Astrocyte (in vitro differentiated cells and primary cell): ENCODE measurements at regions not wholly inside any gene's neighbourhood (a gene's known extent, or its start where the extent isn't known, plus 50 kb on each side); places are given as distances from the start of the nearest gene placed in this dataset.

Experiments
- EZH2 ChIP-seq: IDR thresholded peaks from 2 replicates; pipeline ENCODE4 v1.6.1; 2012; ENCODE audit warnings: mild to moderate bottlenecking, low read length, inconsistent platforms; ENCODE audit not compliant: insufficient read depth
- TF ChIP-seq, protein P1 (sequence below): IDR thresholded peaks from 2 replicates; pipeline ENCODE4 v1.5.1; 2011; ENCODE audit warnings: low read depth, mild to moderate bottlenecking, inconsistent platforms, low read length, moderate library complexity; ENCODE audit not compliant: insufficient read depth

DNA sequence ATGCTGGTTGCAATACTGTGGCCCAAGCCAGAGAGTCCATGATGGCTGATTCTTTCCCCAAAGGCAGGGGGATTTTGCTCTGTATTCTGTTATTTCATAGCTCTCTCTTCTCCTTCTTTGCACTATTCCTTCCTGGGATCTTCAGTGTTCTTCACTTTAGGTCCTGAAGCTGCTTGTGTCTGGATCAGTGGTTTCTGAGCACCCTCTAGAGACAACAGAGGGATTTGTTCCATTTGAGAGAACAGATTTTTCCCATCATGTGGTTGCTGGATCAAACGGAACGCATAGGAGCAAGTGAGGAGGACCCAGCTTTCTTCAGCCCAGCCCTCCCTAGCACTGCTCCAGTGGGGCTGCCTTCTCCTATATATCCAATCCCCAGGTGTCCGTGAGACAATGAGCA lies 68.7 kb upstream of the SYN3 start:
- TF ChIP-seq, protein P1, sequence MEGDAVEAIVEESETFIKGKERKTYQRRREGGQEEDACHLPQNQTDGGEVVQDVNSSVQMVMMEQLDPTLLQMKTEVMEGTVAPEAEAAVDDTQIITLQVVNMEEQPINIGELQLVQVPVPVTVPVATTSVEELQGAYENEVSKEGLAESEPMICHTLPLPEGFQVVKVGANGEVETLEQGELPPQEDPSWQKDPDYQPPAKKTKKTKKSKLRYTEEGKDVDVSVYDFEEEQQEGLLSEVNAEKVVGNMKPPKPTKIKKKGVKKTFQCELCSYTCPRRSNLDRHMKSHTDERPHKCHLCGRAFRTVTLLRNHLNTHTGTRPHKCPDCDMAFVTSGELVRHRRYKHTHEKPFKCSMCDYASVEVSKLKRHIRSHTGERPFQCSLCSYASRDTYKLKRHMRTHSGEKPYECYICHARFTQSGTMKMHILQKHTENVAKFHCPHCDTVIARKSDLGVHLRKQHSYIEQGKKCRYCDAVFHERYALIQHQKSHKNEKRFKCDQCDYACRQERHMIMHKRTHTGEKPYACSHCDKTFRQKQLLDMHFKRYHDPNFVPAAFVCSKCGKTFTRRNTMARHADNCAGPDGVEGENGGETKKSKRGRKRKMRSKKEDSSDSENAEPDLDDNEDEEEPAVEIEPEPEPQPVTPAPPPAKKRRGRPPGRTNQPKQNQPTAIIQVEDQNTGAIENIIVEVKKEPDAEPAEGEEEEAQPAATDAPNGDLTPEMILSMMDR: no peak
- TF ChIP-seq EZH2: no peak
